ENCODE measurements at regions not wholly inside any gene's neighbourhood (a gene's known extent, or its start where the extent isn't known, plus 50 kb on each side); places are given as distances from the start of the nearest gene placed in this dataset.
"Not testable (repeated sequence)": the region's sequence is repeated elsewhere in the genome, so short reads cannot be mapped to it uniquely, and the experiment has no call there.

- DNase-seq (ENCODE audit: low read depth): no peak
Observed at GRCh38 chr10:30697806-30698205, 68.3 kb upstream of the LYZL2 start.

GRCh38 chr10:30697221-30697620, 67.7 kb upstream of the LYZL2 start:
- DNase-seq (ENCODE audit: low read depth): not testable (repeated sequence)

- DNase-seq (ENCODE audit: low read depth): not testable (repeated sequence)
Observed at GRCh38 chr10:30696416-30697185, 67.0 kb upstream of the LYZL2 start.

DNA sequence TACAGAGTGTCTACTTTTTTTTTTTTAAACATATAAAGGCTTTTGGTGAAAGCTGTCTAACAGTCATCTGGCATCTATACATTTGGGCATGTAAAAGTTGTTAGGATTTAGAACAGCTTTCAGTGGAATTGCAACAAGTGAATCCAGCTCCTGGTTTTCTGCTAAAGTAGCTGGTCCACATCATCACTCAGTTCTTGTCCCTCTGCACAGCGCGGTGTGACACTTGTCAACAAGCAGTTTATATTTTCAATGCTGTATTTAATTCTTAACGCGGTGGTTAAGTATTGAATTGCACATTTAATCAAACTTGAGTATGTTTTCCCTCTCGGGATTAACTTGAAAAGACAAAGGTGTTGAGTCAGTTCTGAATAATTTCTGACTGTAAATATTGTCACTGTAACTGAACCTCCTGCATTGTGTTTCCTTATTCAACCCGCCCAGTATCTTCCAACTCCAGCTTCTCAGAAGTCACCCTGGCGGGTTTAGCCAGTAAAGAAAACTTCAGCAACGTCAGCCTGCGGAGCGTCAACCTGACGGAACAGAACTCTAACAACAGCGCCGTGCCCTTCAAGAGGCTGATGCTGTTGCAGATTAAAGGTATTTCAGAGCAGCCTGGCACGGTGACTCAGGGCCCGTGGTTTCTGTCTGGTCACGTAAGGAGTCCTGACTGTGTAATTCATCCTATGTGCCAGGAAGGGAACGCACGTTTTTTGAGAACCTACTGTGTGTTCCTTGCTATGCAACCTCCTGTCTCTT, 66.1 kb upstream of the LYZL2 start:
- DNase-seq (ENCODE audit: low read depth): peak; percentile 20

GRCh38 chr10:30694518-30695228, 65.1 kb upstream of the LYZL2 start:
- DNase-seq (ENCODE audit: low read depth): no peak

DNA sequence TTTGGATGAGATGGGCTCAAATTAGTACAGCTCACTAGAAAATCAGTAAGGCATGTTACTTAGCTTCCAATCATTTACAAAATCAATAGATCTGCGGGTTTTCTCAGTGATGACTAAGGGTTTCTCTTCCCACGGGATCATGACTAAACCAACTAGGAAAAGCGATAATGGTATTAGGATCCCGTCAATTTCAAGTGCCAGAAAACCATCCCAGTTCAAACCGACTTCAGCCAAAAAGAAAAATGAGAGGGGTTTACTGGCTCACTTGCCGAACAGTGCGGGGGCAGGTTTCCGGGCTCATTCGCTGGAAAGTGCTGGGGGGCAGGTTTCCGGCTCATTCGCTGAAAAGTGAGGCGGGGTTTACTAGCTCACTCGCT, 62.1 kb upstream of the LYZL2 start:
- DNase-seq (ENCODE audit: low read depth): peak; percentile 96

- DNase-seq (ENCODE audit: low read depth): peak; percentile 41
Observed at GRCh38 chr10:30690948-30691638, 61.5 kb upstream of the LYZL2 start.

DNA sequence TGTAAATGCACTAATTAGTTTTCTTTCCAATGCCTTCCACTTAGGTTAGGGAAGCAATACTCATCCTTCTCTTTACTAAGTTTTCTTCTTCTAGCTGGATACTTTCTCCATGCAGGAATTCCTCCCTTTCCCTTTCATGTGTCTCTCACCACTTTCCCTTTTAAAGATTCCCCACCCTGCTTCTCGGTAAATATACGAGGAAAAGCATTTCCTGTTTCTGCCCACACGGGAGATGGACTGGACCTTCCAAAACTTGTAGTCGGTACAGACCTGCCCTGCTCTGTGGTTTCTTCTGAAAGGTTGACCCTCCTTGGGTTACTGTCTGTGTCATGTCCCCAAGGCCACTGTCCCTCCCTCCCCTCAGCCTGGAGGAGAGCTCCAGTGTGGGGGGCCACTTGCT, 58.9 kb upstream of the LYZL2 start:
- no peak for DNase-seq (ENCODE audit: low read depth)

DNA sequence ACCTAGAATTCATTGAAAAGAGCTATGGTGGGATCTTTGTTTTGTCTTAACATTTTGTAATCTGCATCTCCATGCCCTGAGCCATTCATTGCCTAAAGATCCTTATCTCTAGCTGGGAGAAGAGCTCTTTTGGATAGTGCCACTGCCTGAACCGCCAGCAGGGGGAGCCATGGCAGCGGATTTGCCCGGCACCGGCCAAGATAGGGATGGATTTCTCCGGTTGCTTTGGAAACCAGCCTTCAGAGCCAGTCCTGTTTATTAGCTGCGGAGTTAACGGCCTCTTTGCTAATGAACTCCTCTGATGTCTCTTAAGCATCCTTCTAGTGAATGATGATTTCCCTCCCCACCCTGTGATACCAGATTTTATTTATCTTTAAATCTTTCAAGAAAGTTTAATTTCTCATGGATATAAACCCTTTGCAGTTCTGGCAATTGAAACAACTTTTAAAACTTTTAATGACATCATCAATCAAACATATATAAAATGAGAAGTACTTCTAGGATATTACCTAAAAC, 58.2 kb upstream of the LYZL2 start:
- peak; percentile 74 for DNase-seq (ENCODE audit: low read depth)

- DNase-seq (ENCODE audit: low read depth): no peak
Observed at GRCh38 chr10:30686708-30687107, 57.2 kb upstream of the LYZL2 start.

GRCh38 chr10:30683496-30683895, 53.9 kb upstream of the LYZL2 start:
- DNase-seq (ENCODE audit: low read depth): no peak

DNA sequence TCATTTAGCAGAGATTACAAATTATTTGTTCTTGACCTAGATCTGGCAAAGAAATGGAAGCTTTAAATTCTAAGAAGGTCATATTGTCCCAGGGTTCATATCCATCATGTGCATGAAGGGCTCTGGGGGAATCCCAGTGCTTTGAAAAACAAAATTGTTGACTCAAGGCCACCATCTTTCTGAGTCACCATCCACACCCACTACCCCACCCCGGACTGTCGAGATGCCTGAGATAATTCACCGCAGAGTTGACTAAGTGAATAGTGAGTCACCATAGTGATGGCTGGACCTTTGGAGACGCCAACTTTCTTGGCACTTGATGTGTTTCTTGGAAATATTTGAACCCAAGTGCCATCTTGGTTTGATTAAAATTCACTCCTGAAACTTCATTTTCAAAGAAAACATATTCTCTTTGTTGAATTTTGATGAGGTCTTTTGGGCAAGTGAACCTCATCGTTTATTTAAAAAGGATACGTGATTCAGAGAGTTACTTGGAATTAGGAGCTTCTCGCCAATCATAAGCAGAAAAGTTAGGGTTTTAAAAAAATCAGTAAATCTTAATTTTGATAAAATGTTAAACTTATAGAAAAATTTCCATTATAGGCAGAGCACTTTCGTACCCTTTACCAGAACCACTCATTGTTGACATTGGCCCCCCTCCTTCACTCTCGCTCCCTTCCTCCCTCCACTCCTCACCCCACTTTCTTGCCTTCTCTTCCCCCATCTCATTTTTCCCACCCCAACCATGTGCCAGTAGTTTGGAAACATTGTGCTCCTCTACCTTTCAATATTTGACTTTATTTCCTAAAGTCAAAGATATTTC, 53.0 kb upstream of the LYZL2 start:
- peak; percentile 91 for DNase-seq (ENCODE audit: low read depth)

- no peak for DNase-seq (ENCODE audit: low read depth)
Observed at GRCh38 chr10:30680908-30681307, 51.4 kb upstream of the LYZL2 start.

Measured in fibroblast of gingiva (primary cell).